Astrocyte (in vitro differentiated cells and primary cell): ENCODE measurements at regions not wholly inside any gene's neighbourhood (a gene's known extent, or its start where the extent isn't known, plus 50 kb on each side); places are given as distances from the start of the nearest gene placed in this dataset.

ENCODE experiments used
- DNase-seq: peaks from one replicate; pipeline ENCODE4 v3.0.0-alpha.2; 2010; ENCODE audit warnings: low read depth
- FAIRE-seq: peaks from 2 replicates; lab custom pipeline; 2011; peaks lifted over from hg19 to GRCh38; lab: Jason Lieb, UNC
- H2AFZ ChIP-seq: 2 replicates; pipeline ENCODE4 v1.6.0; 2012; ENCODE audit warnings: low read depth, low read length, inconsistent platforms
- H3K27ac ChIP-seq: 2 replicates; pipeline ENCODE4 v1.5.1; 2011; ENCODE audit warnings: low read depth, low read length, inconsistent platforms
- H3K27me3 ChIP-seq: 2 replicates; pipeline ENCODE4 v1.6.0; 2011; ENCODE audit warnings: low read length, inconsistent platforms; ENCODE audit not compliant: insufficient read depth
- H3K36me3 ChIP-seq: 2 replicates; pipeline ENCODE4 v1.5.1; 2011; ENCODE audit warnings: low read length, inconsistent platforms; ENCODE audit not compliant: insufficient read depth
- H3K4me1 ChIP-seq: 2 replicates; pipeline ENCODE4 v1.5.1; 2011; ENCODE audit warnings: low read length, inconsistent platforms; ENCODE audit not compliant: insufficient read depth
- H3K4me2 ChIP-seq: 2 replicates; pipeline ENCODE4 v1.6.0; 2012; ENCODE audit warnings: low read length, inconsistent platforms
- H3K4me3 ChIP-seq: 2 replicates; pipeline ENCODE4 v1.5.1; 2011; ENCODE audit warnings: low read depth, mild to moderate bottlenecking, low read length, inconsistent platforms; ENCODE audit not compliant: insufficient read depth
- H3K79me2 ChIP-seq: 2 replicates; pipeline ENCODE4 v1.6.0; 2012; ENCODE audit warnings: mild to moderate bottlenecking, low read length, inconsistent platforms; ENCODE audit not compliant: insufficient read depth
- H3K9ac ChIP-seq: 2 replicates; pipeline ENCODE4 v1.6.0; 2012; ENCODE audit warnings: mild to moderate bottlenecking, low read length, inconsistent platforms
- H3K9me3 ChIP-seq: 2 replicates; pipeline ENCODE4 v1.5.1; 2012; ENCODE audit warnings: low read depth, mild to moderate bottlenecking, low read length, inconsistent platforms; ENCODE audit not compliant: insufficient read depth
- H4K20me1 ChIP-seq: 2 replicates; pipeline ENCODE4 v1.6.0; 2012; ENCODE audit warnings: low read length, inconsistent platforms; ENCODE audit not compliant: insufficient read depth
- H3K27ac Mint-ChIP-seq: one replicate; pipeline ENCODE4 v1.8.0; 2021; ENCODE audit warnings: mild to moderate bottlenecking, mixed read lengths; ENCODE audit not compliant: unreplicated experiment
- H3K27me3 Mint-ChIP-seq: one replicate; pipeline ENCODE4 v1.8.0; 2021; ENCODE audit warnings: low read depth, mixed read lengths; ENCODE audit not compliant: unreplicated experiment
- H3K36me3 Mint-ChIP-seq: one replicate; pipeline ENCODE4 v1.8.0; 2021; ENCODE audit warnings: low read depth, mixed read lengths; ENCODE audit not compliant: unreplicated experiment
- H3K4me1 Mint-ChIP-seq: one replicate; pipeline ENCODE4 v1.8.0; 2021; ENCODE audit warnings: low read depth, mixed read lengths; ENCODE audit not compliant: unreplicated experiment
- H3K4me3 Mint-ChIP-seq: one replicate; pipeline ENCODE4 v1.8.0; 2021; ENCODE audit warnings: mild to moderate bottlenecking, moderate library complexity, mixed read lengths; ENCODE audit not compliant: unreplicated experiment
- H3K9me3 Mint-ChIP-seq: one replicate; pipeline ENCODE4 v1.8.0; 2021; ENCODE audit warnings: mild to moderate bottlenecking, mixed read lengths; ENCODE audit not compliant: unreplicated experiment
- EZH2 ChIP-seq: IDR thresholded peaks from 2 replicates; pipeline ENCODE4 v1.6.1; 2012; ENCODE audit warnings: mild to moderate bottlenecking, low read length, inconsistent platforms; ENCODE audit not compliant: insufficient read depth
- TF ChIP-seq, protein P1 (sequence below): IDR thresholded peaks from 2 replicates; pipeline ENCODE4 v1.5.1; 2011; ENCODE audit warnings: low read depth, mild to moderate bottlenecking, inconsistent platforms, low read length, moderate library complexity; ENCODE audit not compliant: insufficient read depth

DNA sequence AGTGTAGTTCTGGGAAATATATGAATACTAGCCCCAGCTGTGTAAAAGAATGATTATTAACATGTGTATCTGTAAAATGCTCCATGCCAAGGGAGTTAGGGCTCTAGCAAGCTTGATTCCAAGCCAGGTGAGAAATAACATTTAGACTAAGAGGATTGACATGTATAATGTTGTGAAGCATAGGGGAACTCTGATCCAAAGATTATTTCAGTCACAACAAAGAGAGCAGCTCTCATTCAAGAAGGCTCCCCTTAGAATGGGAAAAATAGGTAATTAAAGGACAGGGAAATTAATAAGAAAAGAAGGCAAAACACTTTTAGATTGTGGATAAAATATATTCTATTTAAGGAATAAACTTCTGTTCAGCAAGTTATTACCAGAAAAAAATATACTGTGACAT, 347.3 kb upstream of the CDH7 start:
- H3K9ac ChIP-seq: no peak overlapping the region
- H3K27ac Mint-ChIP-seq: no peak overlapping the region
- no peak overlapping the region for H3K4me3 Mint-ChIP-seq
- no peaks in the 10 kb centered on the region for H3K27me3 Mint-ChIP-seq
- no peaks in the 10 kb centered on the region for H3K27me3 ChIP-seq
- no peaks in the 10 kb centered on the region for H3K79me2 ChIP-seq
- H3K4me1 ChIP-seq: no peaks in the 10 kb centered on the region
- no peak overlapping the region for H3K4me2 ChIP-seq
- H3K4me3 ChIP-seq: no peak overlapping the region
- H3K9me3 ChIP-seq: no peaks in the 10 kb centered on the region
- H3K36me3 ChIP-seq: no peaks in the 10 kb centered on the region
- H3K9me3 Mint-ChIP-seq: no peaks in the 10 kb centered on the region
- no peaks in the 10 kb centered on the region for H3K36me3 Mint-ChIP-seq
- no peak overlapping the region for H2AFZ ChIP-seq
- H3K27ac ChIP-seq: no peak overlapping the region
- DNase-seq: no peak
- H4K20me1 ChIP-seq: no peaks in the 10 kb centered on the region
- FAIRE-seq: no peak
- no peaks in the 10 kb centered on the region for H3K4me1 Mint-ChIP-seq
- TF ChIP-seq, protein P1, sequence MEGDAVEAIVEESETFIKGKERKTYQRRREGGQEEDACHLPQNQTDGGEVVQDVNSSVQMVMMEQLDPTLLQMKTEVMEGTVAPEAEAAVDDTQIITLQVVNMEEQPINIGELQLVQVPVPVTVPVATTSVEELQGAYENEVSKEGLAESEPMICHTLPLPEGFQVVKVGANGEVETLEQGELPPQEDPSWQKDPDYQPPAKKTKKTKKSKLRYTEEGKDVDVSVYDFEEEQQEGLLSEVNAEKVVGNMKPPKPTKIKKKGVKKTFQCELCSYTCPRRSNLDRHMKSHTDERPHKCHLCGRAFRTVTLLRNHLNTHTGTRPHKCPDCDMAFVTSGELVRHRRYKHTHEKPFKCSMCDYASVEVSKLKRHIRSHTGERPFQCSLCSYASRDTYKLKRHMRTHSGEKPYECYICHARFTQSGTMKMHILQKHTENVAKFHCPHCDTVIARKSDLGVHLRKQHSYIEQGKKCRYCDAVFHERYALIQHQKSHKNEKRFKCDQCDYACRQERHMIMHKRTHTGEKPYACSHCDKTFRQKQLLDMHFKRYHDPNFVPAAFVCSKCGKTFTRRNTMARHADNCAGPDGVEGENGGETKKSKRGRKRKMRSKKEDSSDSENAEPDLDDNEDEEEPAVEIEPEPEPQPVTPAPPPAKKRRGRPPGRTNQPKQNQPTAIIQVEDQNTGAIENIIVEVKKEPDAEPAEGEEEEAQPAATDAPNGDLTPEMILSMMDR: no peak
- TF ChIP-seq EZH2: no peak

DNA sequence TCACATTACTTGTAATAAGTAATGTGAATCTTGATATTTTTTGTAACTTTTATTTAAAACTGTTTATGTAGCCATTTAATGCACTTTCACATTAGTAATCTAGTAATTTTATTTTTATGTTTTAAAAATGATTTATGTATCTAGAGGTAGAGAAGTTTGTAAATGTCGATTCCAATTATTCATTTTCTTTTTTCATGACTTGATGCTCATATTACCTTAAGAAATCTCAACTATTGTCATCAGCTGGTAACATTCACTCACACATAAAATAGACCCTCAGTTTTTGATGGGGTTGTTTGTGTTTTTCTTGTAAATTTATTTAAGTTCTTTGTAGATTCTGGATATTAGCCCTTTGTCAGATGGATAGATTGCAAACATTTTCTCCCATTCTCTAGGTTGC, 351.7 kb upstream of the CDH7 start:
- no peak for FAIRE-seq
- no peaks in the 10 kb centered on the region for H3K36me3 Mint-ChIP-seq
- TF ChIP-seq, protein P1: no peak
- no peaks in the 10 kb centered on the region for H3K9me3 Mint-ChIP-seq
- Histone ChIP-seq H4K20me1 (no peaks in the 10 kb centered on the region), H3K27me3 (no peaks in the 10 kb centered on the region), H3K4me3 (no peak overlapping the region), H3K4me2 (no peak overlapping the region), H2AFZ (no peak overlapping the region), H3K9ac (no peak overlapping the region), H3K9me3 (no peaks in the 10 kb centered on the region), H3K27ac (no peak overlapping the region), H3K36me3 (no peaks in the 10 kb centered on the region), H3K4me1 (no peaks in the 10 kb centered on the region), H3K79me2 (no peaks in the 10 kb centered on the region)
- H3K27me3 Mint-ChIP-seq: no peaks in the 10 kb centered on the region
- no peak for DNase-seq
- no peaks in the 10 kb centered on the region for H3K4me1 Mint-ChIP-seq
- H3K27ac Mint-ChIP-seq: no peak overlapping the region
- no peak overlapping the region for H3K4me3 Mint-ChIP-seq

DNA sequence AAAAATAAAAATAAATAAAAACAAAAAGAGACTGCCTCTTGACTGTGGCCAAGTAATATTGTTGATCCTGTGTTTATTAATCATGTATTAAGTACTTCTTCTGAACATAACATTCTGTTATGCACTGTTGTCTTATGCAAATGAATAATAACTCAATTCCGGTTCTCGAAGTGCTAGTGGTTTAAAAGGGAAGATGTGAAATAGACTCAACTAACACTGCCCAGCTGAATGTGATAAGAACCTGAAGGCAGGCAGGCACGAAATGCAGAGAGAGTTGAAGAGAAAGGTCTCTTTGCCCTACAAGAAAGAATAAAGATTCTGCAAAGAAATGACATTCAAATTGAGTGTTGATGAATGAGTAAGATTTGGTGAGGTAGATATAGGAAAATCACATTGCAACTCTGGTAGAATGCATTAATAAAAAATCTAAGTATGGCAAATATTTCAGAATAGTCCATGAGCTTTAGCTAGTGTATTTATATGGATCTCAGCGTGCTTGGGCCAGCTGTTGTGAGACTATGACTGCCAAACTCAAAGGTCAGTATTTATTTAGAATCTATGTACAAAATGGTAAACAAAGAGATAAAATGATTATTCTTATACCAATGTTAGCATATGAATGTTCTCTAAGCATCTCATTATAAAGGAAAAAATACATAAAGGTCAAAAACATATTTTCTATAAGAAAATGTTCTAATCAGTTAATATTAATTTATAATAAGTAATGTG, 352.3 kb upstream of the CDH7 start:
- H3K27ac Mint-ChIP-seq: no peak overlapping the region
- Histone ChIP-seq H4K20me1 (no peaks in the 10 kb centered on the region), H3K9ac (no peak overlapping the region), H3K79me2 (no peaks in the 10 kb centered on the region), H3K27me3 (no peaks in the 10 kb centered on the region), H2AFZ (no peak overlapping the region), H3K9me3 (no peaks in the 10 kb centered on the region), H3K4me2 (no peak overlapping the region), H3K4me1 (no peaks in the 10 kb centered on the region), H3K4me3 (no peak overlapping the region), H3K27ac (no peak overlapping the region), H3K36me3 (no peaks in the 10 kb centered on the region)
- TF ChIP-seq, protein P1: no peak
- no peak for TF ChIP-seq EZH2
- no peaks in the 10 kb centered on the region for H3K4me1 Mint-ChIP-seq
- no peaks in the 10 kb centered on the region for H3K9me3 Mint-ChIP-seq
- no peaks in the 10 kb centered on the region for H3K36me3 Mint-ChIP-seq
- DNase-seq (no peak), FAIRE-seq (no peak)
- no peaks in the 10 kb centered on the region for H3K27me3 Mint-ChIP-seq
- H3K4me3 Mint-ChIP-seq: no peak overlapping the region
